ENCODE measurements at regions not wholly inside any gene's neighbourhood (a gene's known extent, or its start where the extent isn't known, plus 50 kb on each side); places are given as distances from the start of the nearest gene placed in this dataset.
A peak's percentile ranks its signal among the peaks of the same experiment; 100 is the strongest.

DNA sequence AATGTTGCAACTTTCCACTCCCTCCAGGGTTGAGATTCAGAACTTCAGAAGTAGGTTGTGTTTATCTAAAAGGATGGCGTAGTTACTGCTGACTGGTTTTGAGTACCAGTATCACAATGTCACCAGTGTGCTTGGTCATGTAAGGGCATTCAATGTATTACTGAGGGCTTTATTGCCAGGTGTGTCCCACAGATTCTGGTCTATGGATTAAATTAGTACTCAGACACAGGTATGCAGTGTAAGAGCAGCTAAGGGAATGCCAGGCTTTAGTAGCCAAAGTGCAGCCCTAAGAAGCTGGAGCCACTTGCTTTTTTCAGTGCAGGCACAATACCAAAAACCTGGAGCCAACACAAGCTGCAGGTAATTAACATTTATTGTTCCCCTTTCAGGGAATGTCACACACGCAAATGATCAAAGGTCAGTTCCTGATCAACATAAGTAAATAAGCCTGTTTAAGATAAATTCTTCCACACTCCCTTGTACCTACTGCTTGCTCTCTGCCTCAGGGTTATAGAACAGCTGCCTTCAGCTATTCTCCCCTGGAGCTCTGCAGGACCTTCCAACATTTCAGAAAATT lies 130.1 kb upstream of the ZNF91 start:
- no peak for TF ChIP-seq RAD21 (IDR thresholded peaks at IDR 0.05)
- TF ChIP-seq, protein P1, sequence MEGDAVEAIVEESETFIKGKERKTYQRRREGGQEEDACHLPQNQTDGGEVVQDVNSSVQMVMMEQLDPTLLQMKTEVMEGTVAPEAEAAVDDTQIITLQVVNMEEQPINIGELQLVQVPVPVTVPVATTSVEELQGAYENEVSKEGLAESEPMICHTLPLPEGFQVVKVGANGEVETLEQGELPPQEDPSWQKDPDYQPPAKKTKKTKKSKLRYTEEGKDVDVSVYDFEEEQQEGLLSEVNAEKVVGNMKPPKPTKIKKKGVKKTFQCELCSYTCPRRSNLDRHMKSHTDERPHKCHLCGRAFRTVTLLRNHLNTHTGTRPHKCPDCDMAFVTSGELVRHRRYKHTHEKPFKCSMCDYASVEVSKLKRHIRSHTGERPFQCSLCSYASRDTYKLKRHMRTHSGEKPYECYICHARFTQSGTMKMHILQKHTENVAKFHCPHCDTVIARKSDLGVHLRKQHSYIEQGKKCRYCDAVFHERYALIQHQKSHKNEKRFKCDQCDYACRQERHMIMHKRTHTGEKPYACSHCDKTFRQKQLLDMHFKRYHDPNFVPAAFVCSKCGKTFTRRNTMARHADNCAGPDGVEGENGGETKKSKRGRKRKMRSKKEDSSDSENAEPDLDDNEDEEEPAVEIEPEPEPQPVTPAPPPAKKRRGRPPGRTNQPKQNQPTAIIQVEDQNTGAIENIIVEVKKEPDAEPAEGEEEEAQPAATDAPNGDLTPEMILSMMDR (IDR thresholded peaks at IDR 0.05; ENCODE audit: low read depth, low read length, missing input control) = no peak
- TF ChIP-seq SP1 (IDR thresholded peaks at IDR 0.05) = no peak
- TF ChIP-seq, protein P2, sequence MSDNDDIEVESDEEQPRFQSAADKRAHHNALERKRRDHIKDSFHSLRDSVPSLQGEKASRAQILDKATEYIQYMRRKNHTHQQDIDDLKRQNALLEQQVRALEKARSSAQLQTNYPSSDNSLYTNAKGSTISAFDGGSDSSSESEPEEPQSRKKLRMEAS (IDR thresholded peaks at IDR 0.05) = no peak
- no peak for TF ChIP-seq RXRA (IDR thresholded peaks at IDR 0.05)
- TF ChIP-seq JUND (IDR thresholded peaks at IDR 0.05) = no peak
- no peak for TF ChIP-seq GABPA (IDR thresholded peaks at IDR 0.05 in 1 of 2, conservative IDR thresholded peaks at IDR 0.05 in 1 of 2)
- no peak for TF ChIP-seq TAF1 (conservative IDR thresholded peaks at IDR 0.05)
- TF ChIP-seq, protein P3, sequence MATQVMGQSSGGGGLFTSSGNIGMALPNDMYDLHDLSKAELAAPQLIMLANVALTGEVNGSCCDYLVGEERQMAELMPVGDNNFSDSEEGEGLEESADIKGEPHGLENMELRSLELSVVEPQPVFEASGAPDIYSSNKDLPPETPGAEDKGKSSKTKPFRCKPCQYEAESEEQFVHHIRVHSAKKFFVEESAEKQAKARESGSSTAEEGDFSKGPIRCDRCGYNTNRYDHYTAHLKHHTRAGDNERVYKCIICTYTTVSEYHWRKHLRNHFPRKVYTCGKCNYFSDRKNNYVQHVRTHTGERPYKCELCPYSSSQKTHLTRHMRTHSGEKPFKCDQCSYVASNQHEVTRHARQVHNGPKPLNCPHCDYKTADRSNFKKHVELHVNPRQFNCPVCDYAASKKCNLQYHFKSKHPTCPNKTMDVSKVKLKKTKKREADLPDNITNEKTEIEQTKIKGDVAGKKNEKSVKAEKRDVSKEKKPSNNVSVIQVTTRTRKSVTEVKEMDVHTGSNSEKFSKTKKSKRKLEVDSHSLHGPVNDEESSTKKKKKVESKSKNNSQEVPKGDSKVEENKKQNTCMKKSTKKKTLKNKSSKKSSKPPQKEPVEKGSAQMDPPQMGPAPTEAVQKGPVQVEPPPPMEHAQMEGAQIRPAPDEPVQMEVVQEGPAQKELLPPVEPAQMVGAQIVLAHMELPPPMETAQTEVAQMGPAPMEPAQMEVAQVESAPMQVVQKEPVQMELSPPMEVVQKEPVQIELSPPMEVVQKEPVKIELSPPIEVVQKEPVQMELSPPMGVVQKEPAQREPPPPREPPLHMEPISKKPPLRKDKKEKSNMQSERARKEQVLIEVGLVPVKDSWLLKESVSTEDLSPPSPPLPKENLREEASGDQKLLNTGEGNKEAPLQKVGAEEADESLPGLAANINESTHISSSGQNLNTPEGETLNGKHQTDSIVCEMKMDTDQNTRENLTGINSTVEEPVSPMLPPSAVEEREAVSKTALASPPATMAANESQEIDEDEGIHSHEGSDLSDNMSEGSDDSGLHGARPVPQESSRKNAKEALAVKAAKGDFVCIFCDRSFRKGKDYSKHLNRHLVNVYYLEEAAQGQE (IDR thresholded peaks at IDR 0.05) = no peak
- no peak for TF ChIP-seq YY1 (IDR thresholded peaks at IDR 0.05)
- TF ChIP-seq, protein P4, sequence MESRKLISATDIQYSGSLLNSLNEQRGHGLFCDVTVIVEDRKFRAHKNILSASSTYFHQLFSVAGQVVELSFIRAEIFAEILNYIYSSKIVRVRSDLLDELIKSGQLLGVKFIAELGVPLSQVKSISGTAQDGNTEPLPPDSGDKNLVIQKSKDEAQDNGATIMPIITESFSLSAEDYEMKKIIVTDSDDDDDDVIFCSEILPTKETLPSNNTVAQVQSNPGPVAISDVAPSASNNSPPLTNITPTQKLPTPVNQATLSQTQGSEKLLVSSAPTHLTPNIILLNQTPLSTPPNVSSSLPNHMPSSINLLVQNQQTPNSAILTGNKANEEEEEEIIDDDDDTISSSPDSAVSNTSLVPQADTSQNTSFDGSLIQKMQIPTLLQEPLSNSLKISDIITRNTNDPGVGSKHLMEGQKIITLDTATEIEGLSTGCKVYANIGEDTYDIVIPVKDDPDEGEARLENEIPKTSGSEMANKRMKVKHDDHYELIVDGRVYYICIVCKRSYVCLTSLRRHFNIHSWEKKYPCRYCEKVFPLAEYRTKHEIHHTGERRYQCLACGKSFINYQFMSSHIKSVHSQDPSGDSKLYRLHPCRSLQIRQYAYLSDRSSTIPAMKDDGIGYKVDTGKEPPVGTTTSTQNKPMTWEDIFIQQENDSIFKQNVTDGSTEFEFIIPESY (IDR thresholded peaks at IDR 0.05) = no peak
- TF ChIP-seq, protein P5, sequence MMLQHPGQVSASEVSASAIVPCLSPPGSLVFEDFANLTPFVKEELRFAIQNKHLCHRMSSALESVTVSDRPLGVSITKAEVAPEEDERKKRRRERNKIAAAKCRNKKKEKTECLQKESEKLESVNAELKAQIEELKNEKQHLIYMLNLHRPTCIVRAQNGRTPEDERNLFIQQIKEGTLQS (IDR thresholded peaks at IDR 0.05) = no peak
- TF ChIP-seq FOXA1 (IDR thresholded peaks at IDR 0.05) = no peak
- peak; percentile 6 to 11 for TF ChIP-seq HNF4A (conservative IDR thresholded peaks at IDR 0.05)

All from liver (tissue), 3 donors.